HG03575 (cell line): ENCODE measurements at regions not wholly inside any gene's neighbourhood (a gene's known extent, or its start where the extent isn't known, plus 50 kb on each side); places are given as distances from the start of the nearest gene placed in this dataset.

Experiments used
- ATAC-seq: cut with Tn5 transposase; IDR thresholded peaks from one replicate; pipeline ENCODE4 v1.9.1; 2021; ENCODE audit not compliant: unreplicated experiment, insufficient number of reproducible peaks, low FRiP score; ENCODE audit errors: extremely low read depth

- ATAC-seq: no peak
These were observed 1371.8 kb upstream of the PRMT6 start for GRCh38 chr1:105684714-105685113.

DNA sequence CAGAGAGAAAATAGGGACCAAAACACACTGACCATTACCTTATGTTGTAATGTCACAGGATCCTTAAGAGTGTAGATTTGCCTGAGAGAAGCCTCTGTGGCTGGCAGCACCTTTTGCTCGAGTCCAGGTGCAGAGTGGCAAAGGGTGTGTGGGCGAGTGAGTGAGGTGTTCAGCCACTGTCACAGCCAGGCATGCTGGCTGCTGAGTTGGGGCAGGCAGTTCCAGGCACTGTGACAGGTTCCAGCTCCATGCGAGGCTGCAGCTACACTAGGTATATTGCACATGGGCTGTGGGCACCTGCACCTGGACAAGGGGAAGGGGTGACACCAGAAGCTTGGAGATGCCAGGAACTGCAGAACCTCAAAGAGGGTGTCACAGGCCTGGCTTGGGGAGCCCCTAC lies 1370.4 kb upstream of the PRMT6 start:
- no peak for ATAC-seq

GRCh38 chr1:105686874-105687690 lies 1369.4 kb upstream of the PRMT6 start:
- ATAC-seq: no peak

- ATAC-seq: no peak
These were observed 1355.8 kb upstream of the PRMT6 start for GRCh38 chr1:105700723-105701122.

DNA sequence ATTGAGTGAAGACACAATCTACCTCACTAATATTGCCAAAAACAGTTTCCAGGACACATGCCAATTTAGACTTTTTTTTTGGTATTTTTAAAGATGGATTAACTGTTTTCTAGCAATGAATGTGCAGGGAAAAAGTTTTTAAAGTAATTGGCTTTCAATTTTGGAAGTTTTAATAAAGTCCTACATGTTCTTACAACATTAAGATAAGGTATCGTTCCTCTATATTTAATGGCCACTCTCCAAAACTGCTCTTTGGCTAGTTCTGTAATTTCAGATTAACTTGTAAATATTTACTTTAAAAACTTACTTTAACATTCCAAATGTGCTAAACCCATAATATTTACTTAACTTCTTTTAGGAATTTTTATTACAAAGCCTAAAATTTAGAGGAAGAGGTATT lies 1332.2 kb upstream of the PRMT6 start:
- ATAC-seq: no peak

DNA sequence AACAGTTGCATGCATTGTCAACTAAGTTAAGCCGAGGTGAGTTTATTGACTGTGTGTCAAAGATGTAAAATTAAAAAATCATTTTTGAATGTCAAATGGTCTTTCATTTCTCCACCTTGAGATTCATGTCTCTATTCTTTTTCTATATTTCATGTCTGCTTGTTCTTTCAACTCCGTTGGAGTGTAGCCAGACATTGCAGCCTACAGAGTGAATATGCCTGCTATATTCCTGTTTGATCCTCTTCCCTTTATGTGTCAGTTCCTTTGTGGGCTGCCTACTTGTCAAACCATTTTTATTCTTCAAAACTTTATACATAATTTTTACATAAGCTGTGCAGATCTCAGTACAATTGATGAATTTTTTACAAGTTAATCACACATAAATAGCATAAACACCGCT lies 1325.8 kb upstream of the PRMT6 start:
- no peak for ATAC-seq

- ATAC-seq: no peak
These were observed 1320.1 kb upstream of the PRMT6 start for GRCh38 chr1:105736349-105736748.

DNA sequence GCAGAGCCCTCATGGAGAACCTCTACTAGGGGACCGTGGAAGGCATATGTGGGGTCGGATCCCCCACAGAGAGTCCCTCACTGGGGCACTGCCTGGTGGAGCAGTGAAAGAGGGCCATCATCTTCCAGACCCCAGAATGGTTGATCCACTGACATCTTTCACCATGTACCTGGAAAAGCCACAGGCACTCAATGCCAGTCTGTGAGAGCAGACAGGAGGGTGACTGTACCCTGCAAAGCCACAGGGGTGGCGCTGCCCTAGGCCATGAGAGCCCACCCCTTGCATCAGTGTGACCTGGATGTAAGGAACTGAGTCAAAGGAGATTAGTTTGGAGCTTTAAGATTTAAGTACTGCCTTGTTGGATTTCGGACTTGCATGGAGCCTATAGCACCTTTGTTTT lies 1276.7 kb upstream of the PRMT6 start:
- no peak for ATAC-seq

DNA sequence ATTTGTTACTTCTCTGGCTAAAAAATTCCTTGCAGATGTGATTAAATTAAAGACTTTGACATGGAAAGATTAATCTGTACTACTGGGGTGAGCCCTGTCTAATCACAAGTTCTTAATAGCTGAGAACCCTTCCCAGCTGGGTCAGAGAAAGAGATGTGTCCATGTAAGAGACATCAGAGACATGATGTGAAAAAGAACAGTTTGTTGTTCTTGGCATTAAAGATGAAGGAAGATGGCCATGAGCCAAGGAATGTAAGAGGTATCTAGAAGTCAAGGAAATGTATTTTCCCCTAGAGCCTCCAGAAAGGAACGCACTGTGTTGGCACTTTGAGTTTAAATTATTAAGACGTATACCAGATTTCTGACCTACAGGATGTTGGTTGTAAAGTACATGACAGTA lies 1271.5 kb upstream of the PRMT6 start:
- ATAC-seq: no peak

GRCh38 chr1:105793536-105794146 lies 1262.8 kb upstream of the PRMT6 start:
- ATAC-seq: no peak

DNA sequence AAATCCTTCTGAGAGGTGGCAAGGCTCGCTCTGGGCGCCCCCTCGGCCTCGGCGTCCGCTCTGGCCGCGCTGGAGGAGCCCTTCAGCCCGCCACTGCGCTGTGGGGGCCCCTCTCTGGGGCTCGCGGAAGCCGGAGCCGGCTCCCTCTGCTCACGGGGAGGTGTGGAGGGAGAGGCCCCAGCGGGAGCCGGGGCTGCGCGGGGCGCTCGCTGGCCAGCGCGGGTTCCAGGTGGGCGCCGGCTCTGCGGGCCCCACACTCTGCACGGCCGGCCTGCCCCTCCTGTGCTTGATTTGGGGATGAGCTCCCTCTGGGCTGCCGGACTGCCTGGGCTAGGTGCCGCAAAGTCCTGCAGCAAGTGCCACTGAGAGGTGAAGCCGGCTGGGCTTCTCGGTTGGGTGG lies 1260.7 kb upstream of the PRMT6 start:
- ATAC-seq: no peak

DNA sequence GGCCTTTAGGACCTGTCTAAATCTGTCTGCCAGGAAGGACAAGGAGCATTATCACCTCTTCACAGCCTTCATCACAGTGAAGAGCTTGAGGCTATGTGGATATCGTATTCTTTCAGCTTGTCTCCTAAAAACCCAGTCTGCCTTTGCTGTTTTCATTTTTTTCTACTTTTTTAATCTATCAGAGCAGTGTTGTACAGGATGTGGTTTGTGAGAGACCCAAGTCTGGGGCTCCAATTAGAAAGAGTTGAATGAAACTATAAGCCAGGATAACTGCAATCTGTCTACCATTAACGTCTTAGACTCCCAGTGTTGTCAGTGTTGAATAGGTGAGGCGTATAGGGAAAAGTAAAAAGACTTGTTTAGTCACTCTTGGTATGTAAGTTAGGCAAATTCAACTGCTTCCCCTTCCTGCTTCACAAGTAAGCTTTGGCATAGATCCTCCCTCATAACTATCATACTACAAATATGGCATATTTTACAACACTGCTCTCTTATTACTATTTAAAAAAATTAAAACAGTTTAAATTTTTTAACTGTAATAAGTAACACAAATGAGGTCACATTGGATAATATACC lies 1225.8 kb upstream of the PRMT6 start:
- no peak for ATAC-seq

DNA sequence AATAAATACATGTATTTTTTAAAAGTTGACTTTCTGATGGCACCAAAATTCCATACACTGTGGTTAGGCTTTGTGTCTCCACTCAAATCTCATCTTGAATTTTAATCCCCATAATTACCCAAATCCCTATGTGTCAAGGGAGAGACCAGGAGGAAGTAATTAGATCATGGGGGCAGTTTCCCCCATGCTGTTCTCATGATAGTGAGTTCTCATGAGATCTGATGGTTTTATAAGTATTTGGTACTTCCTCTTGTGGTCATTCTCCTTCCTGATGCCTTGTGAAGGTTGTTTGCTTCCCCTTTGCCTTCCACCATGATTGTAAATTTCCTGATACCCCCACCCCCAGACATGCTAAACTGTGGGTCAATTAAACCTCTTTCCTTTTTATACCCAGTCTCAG lies 1218.4 kb upstream of the PRMT6 start:
- ATAC-seq: no peak

DNA sequence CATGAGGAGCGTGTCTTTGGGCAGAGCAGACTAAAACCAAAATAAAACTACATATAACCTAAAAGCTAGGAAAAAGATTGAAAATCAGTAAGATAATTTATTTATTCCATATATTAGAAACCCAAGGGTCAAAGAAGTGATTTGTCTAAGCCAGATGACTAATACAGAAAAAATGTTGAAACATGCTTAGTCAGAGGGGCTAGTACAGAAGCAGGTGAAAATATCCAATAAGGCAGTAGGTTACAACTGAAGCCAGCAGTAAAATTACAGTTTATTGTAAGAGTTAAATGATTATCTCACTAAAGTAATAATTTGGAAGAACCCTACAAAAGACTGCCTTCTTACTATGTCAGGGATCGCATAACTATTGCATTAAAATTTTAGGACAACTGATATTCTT lies 1190.9 kb upstream of the PRMT6 start:
- ATAC-seq: no peak

- ATAC-seq: no peak
These were observed 1183.7 kb upstream of the PRMT6 start for GRCh38 chr1:105872817-105873216.

DNA sequence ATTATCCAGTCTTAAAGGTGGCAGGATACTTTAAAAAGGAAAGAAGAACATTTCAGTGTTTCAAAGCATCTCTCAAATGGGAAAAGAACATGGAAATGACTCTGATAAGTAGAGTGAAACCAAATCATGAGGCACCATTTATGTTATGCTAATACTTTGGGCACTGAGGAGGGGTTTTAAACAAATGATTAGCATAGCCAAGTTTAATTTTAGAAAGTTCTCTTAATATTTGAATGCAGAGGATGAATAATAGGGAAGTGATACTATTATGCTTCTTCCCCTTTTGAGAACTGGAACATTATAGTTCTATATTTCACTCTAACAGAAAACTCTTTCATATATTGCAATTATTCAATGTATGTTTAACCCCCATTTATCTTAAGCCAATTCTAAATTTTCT lies 1181.9 kb upstream of the PRMT6 start:
- ATAC-seq: peak; percentile 96

GRCh38 chr1:105886309-105886708 lies 1170.2 kb upstream of the PRMT6 start:
- ATAC-seq: no peak

DNA sequence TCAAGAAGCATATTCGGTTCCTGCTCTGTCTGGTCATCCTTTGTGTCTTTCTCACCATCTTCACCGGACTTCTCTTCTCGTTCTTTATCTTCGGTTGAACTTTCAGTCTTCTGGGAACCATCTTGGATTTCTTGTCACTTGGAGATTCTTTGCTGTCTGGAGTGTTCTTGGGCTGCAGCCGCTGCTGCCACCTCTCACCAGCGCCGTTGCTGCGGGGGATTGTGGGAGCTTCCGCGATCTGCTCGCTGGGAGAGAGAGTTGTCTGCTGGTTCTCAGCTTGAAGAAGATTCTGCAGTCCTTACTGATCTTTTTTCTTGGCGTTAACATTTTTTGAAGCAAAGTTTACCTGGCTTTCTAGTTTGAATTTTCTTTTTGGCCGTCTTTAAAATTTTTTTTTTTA lies 1165.2 kb upstream of the PRMT6 start:
- no peak for ATAC-seq

DNA sequence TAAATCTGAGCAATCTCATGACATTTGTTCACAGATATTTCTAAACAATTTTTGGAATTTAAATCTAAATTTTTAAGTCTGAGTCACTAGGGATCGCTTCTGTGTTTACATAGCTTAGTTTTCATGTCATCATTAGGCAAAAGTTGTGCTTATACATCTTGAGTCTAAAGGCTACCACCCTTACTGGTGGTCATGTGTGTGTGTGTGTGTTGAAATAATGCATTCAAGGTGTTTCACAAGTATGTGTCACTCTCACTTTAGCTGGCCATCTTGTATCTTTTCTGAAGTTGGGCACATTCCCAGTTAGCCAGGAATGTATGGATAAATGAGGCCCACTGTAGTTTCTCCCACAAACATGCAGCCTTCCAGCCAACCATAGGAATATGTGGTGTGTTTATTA lies 1162.5 kb upstream of the PRMT6 start:
- no peak for ATAC-seq

DNA sequence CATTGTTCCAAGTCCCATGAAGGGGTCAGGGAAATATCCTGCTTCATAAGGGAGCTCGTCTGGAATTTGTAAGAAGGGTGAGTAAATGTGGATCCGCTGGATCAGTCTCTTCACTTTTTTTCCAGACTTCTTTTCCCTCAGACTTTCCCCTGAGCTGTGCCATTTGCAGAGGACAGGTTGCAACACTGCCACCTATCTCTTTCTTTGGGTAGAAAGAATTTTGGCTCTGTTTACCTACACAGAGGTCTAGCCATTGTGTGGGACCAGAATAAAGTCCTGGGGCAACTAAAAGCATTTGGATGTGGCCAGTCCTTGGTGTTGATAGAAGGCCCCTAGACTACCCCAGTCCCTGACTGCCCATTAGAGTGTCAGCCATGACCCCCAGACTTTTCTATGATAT lies 1146.7 kb upstream of the PRMT6 start:
- ATAC-seq: no peak
